SH-SY5Y (cell line): ENCODE measurements at regions not wholly inside any gene's neighbourhood (a gene's known extent, or its start where the extent isn't known, plus 50 kb on each side); places are given as distances from the start of the nearest gene placed in this dataset.

Experiments used
- GATA2 ChIP-seq: IDR thresholded peaks from 2 replicates; pipeline ENCODE4 v1.6.1; 2011; ENCODE audit warnings: mild to moderate bottlenecking, low read depth, low read length
- GATA3 ChIP-seq: IDR thresholded peaks from 2 replicates; pipeline ENCODE4 v1.6.1; 2011; ENCODE audit warnings: low read depth, mild to moderate bottlenecking, low read length, moderate library complexity

GRCh38 chr18:76643199-76643598 lies 148.2 kb upstream of the ZNF516 start:
- TF ChIP-seq GATA2, result no peak
- no peak for TF ChIP-seq GATA3
